Endothelial cell of umbilical vein (primary cell): ENCODE measurements at regions not wholly inside any gene's neighbourhood (a gene's known extent, or its start where the extent isn't known, plus 50 kb on each side); places are given as distances from the start of the nearest gene placed in this dataset.

ENCODE experiments used
- BruUV-seq: library from RNA; stranded (reverse); fragments of 400-500 nt; replicated peaks from 2 replicates; lab custom pipeline; 2021; lab: Mats Ljungman, UMichigan
- CTCF ChIA-PET: fragments of 300-600, 350-600 bp; sonication (Branson Sonifier 250); formaldehyde crosslinking; loops from one replicate; lab custom pipeline; 2021; ENCODE audit warnings: antibody characterized with exemption, inconsistent platforms; lab: Charles Lee
- POLR2A ChIA-PET: fragments of 300-600, 350-600 bp; sonication (Branson Sonifier 250); formaldehyde crosslinking; loops from one replicate; lab custom pipeline; 2021; ENCODE audit warnings: antibody characterized with exemption, inconsistent platforms; lab: Charles Lee
- DNase-seq: peaks from one replicate; pipeline ENCODE4 v3.0.0-alpha.2; 2011; ENCODE audit warnings: low read depth, low spot score
- FAIRE-seq: peaks from 2 replicates; lab custom pipeline; 2011; peaks lifted over from hg19 to GRCh38; lab: Jason Lieb, UNC
- H2AFZ ChIP-seq: 2 replicates; pipeline ENCODE4 v1.6.0; 2012; ENCODE audit warnings: low read depth, low read length, control low read depth, inconsistent platforms
- H3K27ac ChIP-seq: 2 replicates; pipeline ENCODE4 v1.5.1; 2011; ENCODE audit warnings: low read depth, mild to moderate bottlenecking, control low read depth, low read length, moderate library complexity; ENCODE audit not compliant: insufficient read depth
- H3K27me3 ChIP-seq, 2 experiments: 2 replicates each; pipeline versions ENCODE4 v1.6.0 to v1.6.1; 2011; ENCODE audit warnings: low read length in 2 of 2, mixed read lengths in 1 of 2; ENCODE audit not compliant: control insufficient read depth in 2 of 2, insufficient read depth in 2 of 2
- H3K36me3 ChIP-seq, 2 experiments: 2 replicates in 1 of 2; 3 replicates in 1 of 2; pipeline ENCODE4 v1.5.1; 2011; ENCODE audit warnings: low read length in 2 of 2, mild to moderate bottlenecking in 1 of 2, moderate library complexity in 1 of 2; ENCODE audit not compliant: control insufficient read depth in 2 of 2, insufficient read depth in 2 of 2; ENCODE audit errors: extremely low read depth in 1 of 2
- H3K4me1 ChIP-seq: 3 replicates; pipeline ENCODE4 v1.5.1; 2011; ENCODE audit warnings: mild to moderate bottlenecking, low read length; ENCODE audit not compliant: control insufficient read depth, insufficient read depth; ENCODE audit errors: extremely low read depth
- H3K4me2 ChIP-seq: 2 replicates; pipeline ENCODE4 v1.6.1; 2011; ENCODE audit warnings: low read length, control low read depth, mixed read lengths; ENCODE audit not compliant: insufficient read depth
- H3K4me3 ChIP-seq, 3 experiments: fragments of 200-600 bp in 1 of 3; sonication (generic), shearing (Covaris generic) in 1 of 3; replicated peaks in 1 of 3; 2 replicates each; pipeline ENCODE4 v1.5.1; 2011 to 2016; ENCODE audit warnings: control low read depth in 3 of 3, low read length in 3 of 3, mild to moderate bottlenecking in 2 of 3, inconsistent platforms in 1 of 3, low read depth in 1 of 3, moderate library complexity in 1 of 3; ENCODE audit not compliant: insufficient read depth in 1 of 3
- H3K79me2 ChIP-seq: 2 replicates; pipeline ENCODE4 v1.6.0; 2012; ENCODE audit warnings: low read length, inconsistent platforms; ENCODE audit not compliant: control insufficient read depth, insufficient read depth
- H3K9ac ChIP-seq: replicated peaks from 2 replicates; pipeline ENCODE3; 2011; ENCODE audit warnings: low read length, control low read depth; ENCODE audit not compliant: insufficient read depth; ENCODE audit errors: extremely low read depth
- H3K9me1 ChIP-seq: replicated peaks from 3 replicates; pipeline ENCODE4 v1.6.0; 2011; ENCODE audit warnings: mild to moderate bottlenecking, low read length; ENCODE audit not compliant: control insufficient read depth, insufficient read depth; ENCODE audit errors: extremely low read depth
- H3K9me3 ChIP-seq: replicated peaks from 2 replicates; pipeline ENCODE4 v1.5.1; 2012; ENCODE audit warnings: low read length, inconsistent platforms; ENCODE audit not compliant: control insufficient read depth, insufficient read depth
- H4K20me1 ChIP-seq: replicated peaks from 2 replicates; pipeline ENCODE3; 2011; ENCODE audit warnings: mild to moderate bottlenecking, low read length; ENCODE audit not compliant: control insufficient read depth, insufficient read depth; ENCODE audit errors: extremely low read depth
- CTCF ChIP-seq, 2 donors: IDR thresholded peaks; 1 replicate in 1 of 2; 2 replicates in 1 of 2; pipeline ENCODE4 v1.5.1; 2011; ENCODE audit warnings: low read length in 2 of 2, mild to moderate bottlenecking in 2 of 2, moderate library complexity in 2 of 2, control low read depth in 1 of 2, inconsistent platforms in 1 of 2, low read depth in 1 of 2; ENCODE audit not compliant: insufficient read depth in 1 of 2; ENCODE audit errors: extremely low read depth in 1 of 2
- EZH2 ChIP-seq: IDR thresholded peaks from 2 replicates; pipeline ENCODE4 v1.6.1; 2012; ENCODE audit warnings: borderline replicate concordance, low read depth, mild to moderate bottlenecking, moderate library complexity, low read length, inconsistent platforms; ENCODE audit not compliant: severe bottlenecking
- FOS ChIP-seq: IDR thresholded peaks from 2 replicates; pipeline ENCODE4 v1.6.1; 2011; ENCODE audit warnings: mild to moderate bottlenecking, low read length, moderate library complexity, borderline replicate concordance; ENCODE audit not compliant: insufficient read depth
- GATA2 ChIP-seq: IDR thresholded peaks from 2 replicates; pipeline ENCODE4 v1.7.0; 2011; ENCODE audit warnings: low read depth, mild to moderate bottlenecking, moderate library complexity, mixed read lengths, low read length; ENCODE audit not compliant: insufficient read length, insufficient read depth
- JUN ChIP-seq: IDR thresholded peaks from 2 replicates; pipeline ENCODE4 v1.6.1; 2011; ENCODE audit warnings: borderline replicate concordance, low read depth; ENCODE audit not compliant: insufficient read length, insufficient read depth
- MYC ChIP-seq: IDR thresholded peaks from one replicate; pipeline ENCODE4 v1.6.1; 2011; ENCODE audit warnings: mild to moderate bottlenecking, low read depth, low read length
- POLR2A ChIP-seq: IDR thresholded peaks from 2 replicates; pipeline ENCODE4 v1.6.1; 2012; ENCODE audit warnings: low read depth, mild to moderate bottlenecking, control low read depth, low read length
- POLR2AphosphoS5 ChIP-seq: IDR thresholded peaks from 2 replicates; pipeline ENCODE4 v1.6.1; 2012; ENCODE audit warnings: low read depth, mild to moderate bottlenecking, control low read depth, low read length, moderate library complexity; ENCODE audit not compliant: insufficient read depth
- dilution Hi-C: fragments of 300-500 bp; cut with MboI; formaldehyde crosslinking; loops from one replicate; pipeline ENCODE4 v1.15.0; 2019; ENCODE audit warnings: low sequenced_read_pairs; ENCODE audit not compliant: extremely low pct_ligation_motif_present
- intact Hi-C: fragments of 100-400 bp; cut with micrococcal nuclease; formaldehyde crosslinking; loops from one replicate; pipeline ENCODE4 v1.10.0; 2022
- TF ChIP-seq, protein P1 (sequence below): IDR thresholded peaks from 2 replicates; pipeline ENCODE4 v1.6.1; 2011; ENCODE audit not compliant: insufficient read depth, insufficient read length

DNA sequence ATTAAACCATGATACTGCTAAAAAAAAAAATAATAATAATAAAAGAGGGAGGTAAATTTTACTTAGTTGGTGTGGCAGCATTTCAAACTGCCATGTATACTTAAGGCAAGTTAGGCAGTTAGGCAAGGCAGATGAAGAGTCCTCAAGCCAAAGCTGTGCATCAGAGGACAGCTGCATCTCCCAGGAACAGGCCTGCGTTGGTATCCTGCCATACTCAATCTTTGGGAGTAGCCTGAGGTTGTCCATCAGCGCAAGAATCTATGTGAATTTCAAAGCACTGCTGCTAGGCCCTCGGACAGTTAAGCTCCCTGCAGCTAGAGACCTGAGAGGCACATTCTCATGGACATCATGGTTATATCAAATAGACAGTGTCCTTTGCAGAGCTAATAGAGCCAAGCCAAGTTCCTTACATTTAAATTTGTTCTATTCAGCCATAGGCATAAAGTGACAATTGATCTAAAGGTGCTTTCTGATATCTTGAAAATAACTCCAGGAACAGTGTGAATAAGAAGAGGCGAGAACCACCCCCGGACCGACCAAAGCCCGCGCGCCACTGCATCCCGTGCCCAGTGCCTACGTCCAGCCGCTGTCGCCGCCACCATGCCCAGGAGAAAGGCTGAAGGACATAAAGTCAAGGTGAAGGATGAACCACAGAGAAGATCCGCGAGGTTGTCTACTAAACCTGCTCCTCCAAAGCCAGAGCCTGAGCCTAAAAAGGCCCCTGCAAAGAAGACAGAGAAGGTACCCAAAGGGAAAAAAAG is 310.6 kb downstream of the SEMA3D start:
- H3K9ac ChIP-seq: no peak overlapping the region
- H3K4me2 ChIP-seq: no peak overlapping the region
- H3K9me3 ChIP-seq: no peaks in the 10 kb centered on the region
- no peaks in the 10 kb centered on the region for H3K79me2 ChIP-seq
- H4K20me1 ChIP-seq: no peaks in the 10 kb centered on the region
- dilution Hi-C loops (no loop called here), intact Hi-C loops (no loop called here)
- H3K4me3 ChIP-seq: no peak overlapping the region
- no peak for FAIRE-seq
- no peak overlapping the region for H3K27ac ChIP-seq
- DNase-seq: no peak
- POLR2A ChIA-PET: no interaction called here
- no TSS peak for BruUV-seq
- H3K36me3 ChIP-seq: no peaks in the 10 kb centered on the region
- H3K27me3 ChIP-seq: no peaks in the 10 kb centered on the region
- TF ChIP-seq, protein P1, sequence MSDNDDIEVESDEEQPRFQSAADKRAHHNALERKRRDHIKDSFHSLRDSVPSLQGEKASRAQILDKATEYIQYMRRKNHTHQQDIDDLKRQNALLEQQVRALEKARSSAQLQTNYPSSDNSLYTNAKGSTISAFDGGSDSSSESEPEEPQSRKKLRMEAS: no peak
- TF ChIP-seq FOS: no peak
- no peak for TF ChIP-seq POLR2A
- TF ChIP-seq MYC: no peak
- no peak for TF ChIP-seq GATA2
- no peak for TF ChIP-seq EZH2
- TF ChIP-seq POLR2AphosphoS5: no peak
- TF ChIP-seq JUN: no peak
- TF ChIP-seq CTCF (IDR thresholded peaks at IDR 0.05; ENCODE audit: extremely low read depth in 1 of 2, insufficient read depth in 1 of 2, low read depth in 1 of 2, low read length in 2 of 2): no peak
- H3K9me1 ChIP-seq: no peaks in the 10 kb centered on the region
- CTCF ChIA-PET: interaction anchor here (0.9 to 1.1 kb wide), 2 partner anchors 8 to 10 kb away, joined by 3 read pairs; no protein-coding TSS in a partner anchor
- H2AFZ ChIP-seq: no peak overlapping the region
- no peaks in the 10 kb centered on the region for H3K4me1 ChIP-seq
